ENCODE measurements at regions not wholly inside any gene's neighbourhood (a gene's known extent, or its start where the extent isn't known, plus 50 kb on each side); places are given as distances from the start of the nearest gene placed in this dataset.
A peak's percentile ranks its signal among the peaks of the same experiment; 100 is the strongest.

GRCh38 chr22:22709719-22710445 is 65.5 kb downstream of the GGTLC2 start:
- Mint-ChIP-seq H3K27ac (no peak overlapping the region), H3K4me3 (no peak overlapping the region), H3K9me3 (ENCODE audit: low read depth) (no peaks in the 10 kb centered on the region), H3K4me1 (no peaks in the 10 kb centered on the region), H3K27me3 (no peaks in the 10 kb centered on the region), H3K36me3 (ENCODE audit: low read depth) (no peaks in the 10 kb centered on the region)
- ATAC-seq (no peak), DNase-seq (peak; percentile 51)
- intact Hi-C loops (cut with DNase I, micrococcal nuclease): loop anchor here (1.0 kb wide), 2 partner anchors 38 to 246 kb away; no protein-coding TSS in a partner anchor
- CTCF ChIA-PET: interaction anchor here (0.6 to 2.0 kb wide), 30 partner anchors 9 to 738 kb away, joined by 3 to 8 read pairs (median 4); no protein-coding TSS in a partner anchor
- POLR2A ChIA-PET: no interaction called here

GRCh38 chr22:22710719-22711531 is 66.5 kb downstream of the GGTLC2 start:
- ATAC-seq (peak; percentile 58), DNase-seq (peak; percentile 86)
- no peaks in the 10 kb centered on the region for H3K9me3 Mint-ChIP-seq (ENCODE audit: low read depth)
- no peaks in the 10 kb centered on the region for H3K36me3 Mint-ChIP-seq (ENCODE audit: low read depth)
- no peak overlapping the region for H3K4me3 Mint-ChIP-seq
- no peaks in the 10 kb centered on the region for H3K4me1 Mint-ChIP-seq
- intact Hi-C loops (cut with DNase I, micrococcal nuclease): loop anchor here (1.0 kb wide), 2 partner anchors 37 to 247 kb away; no protein-coding TSS in a partner anchor
- ChIA-PET CTCF (interaction anchor here (0.8 to 1.6 kb wide), 7 partner anchors 19 to 244 kb away, joined by 3 to 6 read pairs (median 4); no protein-coding TSS in a partner anchor), POLR2A (no interaction called here)
- H3K27ac Mint-ChIP-seq: no peak overlapping the region
- H3K27me3 Mint-ChIP-seq: no peaks in the 10 kb centered on the region

- POLR2A ChIA-PET: interaction anchor here (0.6 kb wide), 1 partner anchor 22 kb away, joined by 4 read pairs; no protein-coding TSS in a partner anchor
- H3K27ac Mint-ChIP-seq: no peak overlapping the region
- H3K4me3 Mint-ChIP-seq: no peak overlapping the region
- no peaks in the 10 kb centered on the region for H3K36me3 Mint-ChIP-seq (ENCODE audit: low read depth)
- no peaks in the 10 kb centered on the region for H3K27me3 Mint-ChIP-seq
- DNase-seq (no peak), ATAC-seq (no peak)
- H3K9me3 Mint-ChIP-seq (ENCODE audit: low read depth): no peaks in the 10 kb centered on the region
- intact Hi-C loops (cut with DNase I, micrococcal nuclease): no loop called here
- CTCF ChIA-PET: interaction anchor here (0.8 to 1.2 kb wide), 3 partner anchors 23 to 172 kb away, joined by 3 to 4 read pairs (median 4); no protein-coding TSS in a partner anchor
- H3K4me1 Mint-ChIP-seq: no peaks in the 10 kb centered on the region
These were observed 67.1 kb downstream of the GGTLC2 start for GRCh38 chr22:22711532-22711913.

- POLR2A ChIA-PET: interaction anchor here (0.6 kb wide), 1 partner anchor 22 kb away, joined by 4 read pairs; no protein-coding TSS in a partner anchor
- H3K36me3 Mint-ChIP-seq (ENCODE audit: low read depth): no peaks in the 10 kb centered on the region
- no peak for DNase-seq
- no peaks in the 10 kb centered on the region for H3K27me3 Mint-ChIP-seq
- CTCF ChIA-PET: interaction anchor here (0.8 to 1.6 kb wide), 4 partner anchors 22 to 172 kb away, joined by 3 to 4 read pairs (median 4); no protein-coding TSS in a partner anchor
- H3K4me3 Mint-ChIP-seq: no peak overlapping the region
- no peaks in the 10 kb centered on the region for H3K9me3 Mint-ChIP-seq (ENCODE audit: low read depth)
- no peaks in the 10 kb centered on the region for H3K4me1 Mint-ChIP-seq
- intact Hi-C loops (cut with DNase I, micrococcal nuclease): no loop called here
- H3K27ac Mint-ChIP-seq: no peak overlapping the region
- no peak for ATAC-seq
These were observed 67.8 kb downstream of the GGTLC2 start for GRCh38 chr22:22712092-22712658.

- Mint-ChIP-seq H3K27me3 (no peaks in the 10 kb centered on the region), H3K4me3 (no peak overlapping the region), H3K4me1 (no peaks in the 10 kb centered on the region), H3K36me3 (ENCODE audit: low read depth) (no peaks in the 10 kb centered on the region), H3K27ac (no peak overlapping the region), H3K9me3 (ENCODE audit: low read depth) (no peaks in the 10 kb centered on the region)
- ATAC-seq (no peak), DNase-seq (no peak)
- POLR2A ChIA-PET: no interaction called here
- CTCF ChIA-PET: interaction anchor here (1.2 to 1.6 kb wide), 3 partner anchors 33 to 171 kb away, joined by 3 to 4 read pairs (median 4); no protein-coding TSS in a partner anchor
- intact Hi-C loops (cut with DNase I, micrococcal nuclease): no loop called here
These were observed 68.4 kb downstream of the GGTLC2 start for GRCh38 chr22:22712666-22713365.

GRCh38 chr22:22713416-22713815 is 69.0 kb downstream of the GGTLC2 start:
- no peaks in the 10 kb centered on the region for H3K27me3 Mint-ChIP-seq
- DNase-seq (no peak), ATAC-seq (no peak)
- intact Hi-C loops (cut with DNase I, micrococcal nuclease): no loop called here
- H3K27ac Mint-ChIP-seq: no peak overlapping the region
- no peaks in the 10 kb centered on the region for H3K9me3 Mint-ChIP-seq (ENCODE audit: low read depth)
- no peaks in the 10 kb centered on the region for H3K36me3 Mint-ChIP-seq (ENCODE audit: low read depth)
- POLR2A ChIA-PET: no interaction called here
- CTCF ChIA-PET: interaction anchor here (0.9 to 1.6 kb wide), 3 partner anchors 32 to 40 kb away, joined by 3 to 4 read pairs (median 3); no protein-coding TSS in a partner anchor
- no peak overlapping the region for H3K4me3 Mint-ChIP-seq
- H3K4me1 Mint-ChIP-seq: no peaks in the 10 kb centered on the region

- intact Hi-C loops (cut with DNase I, micrococcal nuclease): no loop called here
- H3K27me3 Mint-ChIP-seq: no peaks in the 10 kb centered on the region
- no peaks in the 10 kb centered on the region for H3K9me3 Mint-ChIP-seq (ENCODE audit: low read depth)
- H3K4me1 Mint-ChIP-seq: peaks cover 4% of the 10 kb centered on the region
- H3K4me3 Mint-ChIP-seq: no peak overlapping the region
- no peaks in the 10 kb centered on the region for H3K36me3 Mint-ChIP-seq (ENCODE audit: low read depth)
- no peak for DNase-seq
- no peak for ATAC-seq
- H3K27ac Mint-ChIP-seq: no peak overlapping the region
- POLR2A ChIA-PET: no interaction called here
- CTCF ChIA-PET: interaction anchor here (0.9 to 1.5 kb wide), 2 partner anchors 22 to 31 kb away, joined by 3 to 5 read pairs; no protein-coding TSS in a partner anchor
These were observed 70.4 kb downstream of the GGTLC2 start for GRCh38 chr22:22714600-22715335.

- CTCF ChIA-PET: interaction anchor here (1.0 kb wide), 1 partner anchor 53 kb away, joined by 4 read pairs; no protein-coding TSS in a partner anchor
- H3K9me3 Mint-ChIP-seq (ENCODE audit: low read depth): no peaks in the 10 kb centered on the region
- POLR2A ChIA-PET: no interaction called here
- no peak overlapping the region for H3K27ac Mint-ChIP-seq
- intact Hi-C loops (cut with DNase I, micrococcal nuclease): no loop called here
- peaks cover 15% of the 10 kb centered on the region for H3K4me1 Mint-ChIP-seq
- H3K36me3 Mint-ChIP-seq (ENCODE audit: low read depth): no peaks in the 10 kb centered on the region
- no peak overlapping the region for H3K4me3 Mint-ChIP-seq
- no peak for DNase-seq
- ATAC-seq: no peak
- no peaks in the 10 kb centered on the region for H3K27me3 Mint-ChIP-seq
These were observed 71.8 kb downstream of the GGTLC2 start for GRCh38 chr22:22716136-22716665.

- intact Hi-C loops (cut with DNase I, micrococcal nuclease): no loop called here
- ATAC-seq (no peak), DNase-seq (no peak)
- ChIA-PET CTCF (no interaction called here), POLR2A (no interaction called here)
- H3K27me3 Mint-ChIP-seq: no peaks in the 10 kb centered on the region
- no peaks in the 10 kb centered on the region for H3K9me3 Mint-ChIP-seq (ENCODE audit: low read depth)
- H3K4me3 Mint-ChIP-seq: no peak overlapping the region
- no peaks in the 10 kb centered on the region for H3K36me3 Mint-ChIP-seq (ENCODE audit: low read depth)
- peaks cover 27% of the 10 kb centered on the region for H3K4me1 Mint-ChIP-seq
- no peak overlapping the region for H3K27ac Mint-ChIP-seq
These were observed 73.2 kb downstream of the GGTLC2 start for GRCh38 chr22:22717664-22718063.

GRCh38 chr22:22720201-22720723 is 75.8 kb downstream of the GGTLC2 start:
- Mint-ChIP-seq H3K27ac (no peak overlapping the region), H3K4me1 (peaks cover 28% of the 10 kb centered on the region), H3K36me3 (ENCODE audit: low read depth) (no peaks in the 10 kb centered on the region), H3K4me3 (no peak overlapping the region), H3K9me3 (ENCODE audit: low read depth) (no peaks in the 10 kb centered on the region), H3K27me3 (no peaks in the 10 kb centered on the region)
- intact Hi-C loops (cut with DNase I, micrococcal nuclease): no loop called here
- ChIA-PET CTCF (interaction anchor here (0.6 to 1.4 kb wide), 6 partner anchors 11 to 240 kb away, joined by 3 to 7 read pairs (median 4); no protein-coding TSS in a partner anchor), POLR2A (no interaction called here)
- peak; percentile 74 for ATAC-seq
- peak; percentile 70 for DNase-seq

All from activated CD4-positive, alpha-beta T cell treated with anti-CD3 and anti-CD28 coated beads for 36 hours (primary cell).